Lower leg skin (tissue), 3 donors: ENCODE measurements at regions not wholly inside any gene's neighbourhood (a gene's known extent, or its start where the extent isn't known, plus 50 kb on each side); places are given as distances from the start of the nearest gene placed in this dataset.

ENCODE experiments used
- POLR2A ChIP-seq, 2 donors: fragments of 450-650 bp; IDR thresholded peaks; one replicate each; pipeline ENCODE4 v1.6.1; 2016 to 2017; ENCODE audit warnings: antibody characterized with exemption in 2 of 2, mild to moderate bottlenecking in 1 of 2, moderate library complexity in 1 of 2
- TF ChIP-seq, protein P1 (sequence below), 3 donors: fragments of 450-650 bp; IDR thresholded peaks; one replicate each; pipeline ENCODE4 v1.5.1; 2016; ENCODE audit warnings: antibody characterized with exemption in 3 of 3, mild to moderate bottlenecking in 3 of 3, moderate library complexity in 2 of 3

DNA sequence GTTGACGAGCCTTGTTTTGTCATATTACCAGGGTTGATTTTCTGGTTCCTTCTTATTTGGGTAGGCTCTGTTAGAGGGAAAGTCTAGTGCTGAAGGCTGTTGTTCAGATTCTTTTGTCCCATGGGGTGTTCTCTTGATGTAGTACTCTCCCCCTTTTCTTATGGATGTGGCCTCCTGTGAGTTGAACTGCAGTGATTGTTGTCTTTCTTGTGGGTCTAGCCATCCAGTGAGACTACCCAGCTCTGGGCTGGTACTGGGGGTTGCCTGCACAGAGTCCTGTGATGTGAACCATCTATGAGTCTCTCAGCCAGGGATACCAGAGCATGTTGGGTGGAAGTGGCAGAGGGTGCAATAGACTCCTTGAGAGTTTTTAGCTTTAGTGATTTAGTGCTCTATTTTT lies 680.6 kb downstream of the RFPL4B start:
- TF ChIP-seq, protein P1, sequence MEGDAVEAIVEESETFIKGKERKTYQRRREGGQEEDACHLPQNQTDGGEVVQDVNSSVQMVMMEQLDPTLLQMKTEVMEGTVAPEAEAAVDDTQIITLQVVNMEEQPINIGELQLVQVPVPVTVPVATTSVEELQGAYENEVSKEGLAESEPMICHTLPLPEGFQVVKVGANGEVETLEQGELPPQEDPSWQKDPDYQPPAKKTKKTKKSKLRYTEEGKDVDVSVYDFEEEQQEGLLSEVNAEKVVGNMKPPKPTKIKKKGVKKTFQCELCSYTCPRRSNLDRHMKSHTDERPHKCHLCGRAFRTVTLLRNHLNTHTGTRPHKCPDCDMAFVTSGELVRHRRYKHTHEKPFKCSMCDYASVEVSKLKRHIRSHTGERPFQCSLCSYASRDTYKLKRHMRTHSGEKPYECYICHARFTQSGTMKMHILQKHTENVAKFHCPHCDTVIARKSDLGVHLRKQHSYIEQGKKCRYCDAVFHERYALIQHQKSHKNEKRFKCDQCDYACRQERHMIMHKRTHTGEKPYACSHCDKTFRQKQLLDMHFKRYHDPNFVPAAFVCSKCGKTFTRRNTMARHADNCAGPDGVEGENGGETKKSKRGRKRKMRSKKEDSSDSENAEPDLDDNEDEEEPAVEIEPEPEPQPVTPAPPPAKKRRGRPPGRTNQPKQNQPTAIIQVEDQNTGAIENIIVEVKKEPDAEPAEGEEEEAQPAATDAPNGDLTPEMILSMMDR (IDR thresholded peaks at IDR 0.05), result no peak
- no peak for TF ChIP-seq POLR2A (IDR thresholded peaks at IDR 0.05)
